ENCODE measurements at regions not wholly inside any gene's neighbourhood (a gene's known extent, or its start where the extent isn't known, plus 50 kb on each side); places are given as distances from the start of the nearest gene placed in this dataset.
"Not testable (repeated sequence)": the region's sequence is repeated elsewhere in the genome, so short reads cannot be mapped to it uniquely, and the experiment has no call there.

DNA sequence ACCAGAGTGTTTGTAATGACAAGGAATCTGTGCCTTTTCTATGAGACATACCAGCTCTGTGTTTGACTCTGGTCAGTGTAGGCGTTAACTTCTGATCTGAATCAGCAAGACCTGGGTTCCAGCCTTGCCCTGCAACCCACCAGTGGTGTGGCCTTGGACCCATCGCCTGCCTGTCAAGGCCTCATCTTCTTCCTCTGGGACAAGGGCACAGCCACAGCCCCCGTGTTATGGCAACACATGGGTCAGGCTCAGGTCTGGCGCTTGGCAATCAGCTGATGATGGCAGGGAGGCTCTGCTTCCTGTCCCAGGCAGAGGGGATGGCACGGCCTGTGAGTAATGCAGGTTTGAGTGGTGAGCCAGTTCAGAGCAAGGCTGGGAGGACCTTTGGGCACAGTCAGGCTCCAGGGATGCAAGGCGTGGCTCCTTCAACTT lies 69.1 kb upstream of the PLGLB2 start:
- DNase-seq (ENCODE audit: low read depth): not testable (repeated sequence)

DNA sequence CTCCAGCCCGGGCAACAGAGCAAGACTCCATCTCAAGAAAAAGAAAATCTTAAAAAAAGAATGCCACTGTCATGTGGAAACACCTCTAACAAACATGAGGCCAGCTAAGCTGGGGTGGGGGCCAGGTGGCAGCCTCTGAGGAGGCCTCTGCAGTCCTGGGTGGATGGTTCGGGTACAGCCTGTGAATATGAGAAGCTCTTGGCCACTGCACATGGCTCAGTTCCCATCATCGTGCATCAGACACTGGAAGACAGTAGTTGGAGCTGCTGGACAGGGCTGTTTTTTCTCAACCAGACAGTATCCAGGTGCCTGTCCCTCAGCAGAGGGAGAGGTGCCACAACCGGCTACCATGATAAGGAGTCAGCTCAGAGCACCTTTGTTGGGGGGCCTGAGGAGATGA lies 67.9 kb upstream of the PLGLB2 start:
- not testable (repeated sequence) for DNase-seq (ENCODE audit: low read depth)

DNA sequence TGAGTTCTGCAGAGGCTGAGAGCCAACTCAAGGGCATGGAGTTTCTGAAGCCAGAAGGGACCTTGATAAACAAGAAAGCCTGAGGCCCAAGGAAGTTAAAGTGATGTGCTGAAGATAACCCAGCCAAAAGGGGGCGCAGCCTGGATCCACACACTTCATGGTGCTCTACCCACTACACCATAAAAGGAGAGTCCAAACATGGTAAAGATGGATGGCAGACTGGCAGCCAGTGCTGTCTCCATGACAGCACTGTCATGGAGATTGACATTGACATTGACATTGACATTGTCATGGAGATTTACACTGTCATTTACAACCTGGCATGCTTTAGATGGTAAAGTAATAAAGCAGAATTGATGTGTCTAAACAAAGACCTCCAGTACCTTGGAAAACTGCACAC lies 67.2 kb upstream of the PLGLB2 start:
- DNase-seq (ENCODE audit: low read depth): not testable (repeated sequence)

DNA sequence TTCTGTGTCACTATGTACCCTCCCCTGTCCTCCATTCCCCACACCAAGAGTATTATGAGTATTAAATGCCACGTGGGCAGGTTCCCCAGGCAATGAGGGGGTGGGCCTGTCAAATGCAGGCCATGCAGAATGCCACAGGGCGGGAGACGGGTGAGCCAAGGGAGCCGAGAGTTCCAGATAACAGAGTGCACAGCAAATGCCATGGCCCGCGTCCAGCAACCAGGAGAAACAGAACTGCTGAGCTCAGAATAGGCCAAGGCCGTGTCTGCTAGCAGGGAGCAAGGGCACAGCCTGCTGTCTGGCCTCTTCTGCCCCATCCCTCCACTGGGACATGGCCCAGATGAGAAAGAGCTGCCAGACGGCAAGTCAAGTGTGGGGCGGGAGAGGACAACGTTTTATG lies 64.4 kb upstream of the PLGLB2 start:
- DNase-seq (ENCODE audit: low read depth): not testable (repeated sequence)

DNA sequence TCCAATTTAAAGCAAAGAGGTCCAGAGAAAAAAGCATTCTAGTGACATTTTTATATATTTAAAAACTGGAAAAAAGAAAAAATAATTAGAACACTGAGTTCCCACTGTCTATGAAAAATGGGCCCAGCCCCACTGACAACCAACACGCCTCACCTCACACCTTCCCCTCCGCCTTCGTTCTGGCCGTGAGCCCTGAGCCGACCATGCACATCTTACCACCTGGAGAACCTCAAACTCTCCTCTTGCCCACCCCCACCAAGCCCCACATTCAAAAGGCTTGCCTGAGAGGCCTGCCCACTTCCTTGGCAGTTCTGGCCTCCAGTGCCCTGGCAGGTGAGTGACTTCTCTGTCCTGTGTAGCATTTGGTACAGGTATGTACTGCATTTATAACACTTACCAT lies 63.9 kb upstream of the PLGLB2 start:
- DNase-seq (ENCODE audit: low read depth): not testable (repeated sequence)

DNA sequence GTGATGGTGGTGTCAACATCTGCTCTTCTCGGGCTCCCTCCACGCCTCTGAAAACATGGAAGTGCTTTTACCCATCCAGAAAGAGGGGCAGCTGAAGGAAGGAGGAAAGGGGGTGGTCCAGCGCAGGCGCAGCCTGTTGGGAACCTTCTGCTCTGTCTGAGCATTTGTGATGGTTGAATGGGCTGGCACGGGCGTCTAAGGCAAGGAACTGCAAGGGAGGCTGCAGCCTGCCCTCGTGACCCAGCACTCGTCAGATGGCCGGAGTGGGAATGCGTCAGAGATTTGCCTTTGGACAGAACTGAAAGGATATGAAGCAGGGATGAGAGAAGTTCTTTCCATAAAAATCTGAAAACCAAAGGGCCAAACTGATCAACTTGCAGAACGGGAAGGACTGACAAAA lies 62.3 kb upstream of the PLGLB2 start:
- DNase-seq (ENCODE audit: low read depth): not testable (repeated sequence)

DNA sequence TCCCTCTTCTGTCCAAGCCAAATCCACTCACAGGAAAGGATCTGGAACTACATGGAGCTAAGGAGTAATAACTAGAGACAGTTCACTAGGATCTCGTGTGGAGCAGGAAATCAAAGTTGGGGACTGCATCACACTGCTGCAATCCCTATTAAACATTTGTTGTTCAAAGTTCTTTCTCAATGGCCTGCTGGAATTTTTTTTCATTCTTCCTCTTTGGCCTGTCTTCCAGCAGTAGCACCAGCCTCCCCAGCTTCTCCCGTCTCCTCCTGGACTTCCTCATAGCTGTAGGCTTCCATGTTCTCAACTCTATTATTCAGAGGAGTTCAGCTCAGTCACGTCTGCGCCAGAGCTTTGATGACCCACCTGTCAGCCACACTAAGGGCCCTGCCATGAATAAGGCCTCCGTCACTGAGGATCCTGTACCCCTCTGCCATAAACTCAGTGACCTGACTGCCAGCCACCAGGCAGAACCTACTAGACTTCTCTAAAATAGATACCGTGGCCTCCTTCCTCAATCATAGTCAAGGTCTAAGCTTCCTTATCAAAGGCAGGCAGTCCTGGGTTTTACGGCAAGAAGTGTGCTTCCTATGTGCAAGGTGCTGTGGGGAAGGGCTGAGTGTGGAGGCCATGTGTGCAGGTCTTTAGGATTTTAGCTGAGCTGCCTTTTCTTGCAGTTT lies 60.9 kb upstream of the PLGLB2 start:
- DNase-seq (ENCODE audit: low read depth): not testable (repeated sequence)

DNA sequence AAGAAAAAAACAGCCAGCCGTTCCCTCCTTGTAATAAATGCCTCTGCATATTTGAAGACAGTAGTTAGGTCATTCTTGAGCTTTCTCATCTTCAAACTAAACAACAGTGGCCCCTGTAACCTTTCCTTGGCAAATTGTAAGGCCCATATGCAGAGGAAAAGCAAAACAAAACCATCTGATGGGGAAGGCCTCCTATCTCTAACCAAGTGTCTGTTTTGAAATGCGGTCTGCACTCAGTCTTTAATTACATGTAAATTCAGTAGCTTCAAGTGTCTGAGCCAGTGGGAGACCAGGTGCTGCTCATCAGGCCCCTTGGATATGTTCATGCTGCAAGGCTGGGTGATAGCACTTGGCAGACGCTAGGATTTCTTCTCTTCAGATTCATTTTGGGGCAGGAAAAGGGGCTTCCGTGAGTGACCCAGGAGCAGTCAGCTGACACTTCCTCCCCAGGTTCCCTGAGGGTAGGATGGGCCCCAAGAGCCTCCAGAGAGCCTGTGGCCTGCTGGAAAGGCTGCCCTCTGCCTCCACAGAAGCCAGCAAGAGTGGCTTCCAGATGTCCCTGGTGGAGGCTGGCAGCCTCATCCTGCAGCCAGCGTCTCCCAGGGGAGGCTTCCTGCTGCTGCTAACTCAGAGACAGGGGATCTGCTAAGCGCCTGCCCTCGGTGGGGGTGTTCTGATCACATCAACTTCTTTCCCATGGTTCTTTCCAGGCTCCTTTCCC lies 60.2 kb upstream of the PLGLB2 start:
- DNase-seq (ENCODE audit: low read depth): not testable (repeated sequence)

DNA sequence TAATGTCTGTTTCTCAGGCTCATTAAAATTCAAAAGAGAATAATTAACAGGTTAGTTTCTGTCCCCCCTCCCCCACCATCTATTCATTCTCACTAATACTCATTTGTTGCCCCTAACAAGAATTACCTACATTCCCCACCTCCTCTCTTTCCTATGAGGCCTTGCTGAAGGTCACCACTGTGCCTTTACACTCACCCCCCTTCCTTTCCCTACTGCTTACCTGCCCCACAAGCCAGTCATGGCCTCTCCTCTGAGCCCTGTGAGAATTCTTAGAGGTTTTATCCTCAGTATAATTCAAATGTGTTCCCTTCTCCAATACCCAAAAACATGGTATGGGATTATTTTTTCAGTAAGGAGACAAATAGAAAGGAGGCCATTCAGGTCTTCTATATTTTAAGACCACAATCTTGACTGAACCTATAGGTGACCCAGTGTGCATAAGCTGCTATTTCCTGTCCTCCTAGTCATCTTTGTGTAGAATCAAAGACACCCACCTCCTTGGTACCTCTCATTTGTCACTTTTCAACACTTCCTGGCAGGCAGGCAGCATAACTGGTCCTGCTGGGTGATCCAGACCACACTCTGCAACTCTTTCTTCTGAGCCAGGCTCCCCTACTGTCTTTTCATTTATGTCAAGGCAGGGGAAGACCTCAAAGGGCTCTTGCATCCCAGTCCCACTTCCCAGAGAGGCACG lies 55.8 kb upstream of the PLGLB2 start:
- not testable (repeated sequence) for DNase-seq (ENCODE audit: low read depth)

DNA sequence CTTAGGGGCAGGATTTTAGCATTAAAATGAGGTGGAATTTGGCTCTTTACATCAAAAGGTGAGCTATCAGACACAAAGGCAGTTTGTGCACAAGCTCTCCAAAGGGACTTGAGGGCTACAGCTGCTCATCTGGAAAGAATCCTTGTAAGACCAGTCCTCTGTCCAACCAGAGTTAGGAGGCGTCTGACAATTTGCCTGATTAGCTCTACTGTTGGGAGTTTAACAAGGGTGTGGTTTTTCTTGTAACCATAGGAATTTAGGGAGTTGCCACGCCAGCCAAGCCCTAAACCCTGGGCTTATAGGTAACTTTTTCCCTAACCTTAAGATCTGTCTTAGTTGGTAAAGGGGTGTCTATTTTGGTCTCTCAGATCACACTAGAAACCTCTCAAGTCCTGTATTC lies 55.0 kb upstream of the PLGLB2 start:
- not testable (repeated sequence) for DNase-seq (ENCODE audit: low read depth)

DNA sequence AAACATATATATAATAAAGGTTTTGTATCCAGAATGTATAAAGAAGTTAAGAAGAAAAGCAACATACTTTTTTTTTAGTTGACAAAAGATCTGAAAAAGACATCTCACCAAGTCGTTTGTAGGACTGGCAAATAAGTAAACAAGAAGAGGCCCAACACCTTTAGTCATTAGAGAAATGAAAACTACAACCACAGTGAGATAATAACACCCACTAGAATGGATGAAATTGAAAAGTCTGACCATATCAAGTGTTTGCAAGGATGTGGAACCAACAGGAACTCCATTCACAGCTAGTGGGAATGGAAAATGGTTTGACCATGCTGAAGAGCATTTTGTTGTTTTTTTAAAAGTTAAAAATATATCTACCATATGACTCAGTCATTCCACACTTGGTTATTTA lies 54.0 kb upstream of the PLGLB2 start:
- DNase-seq (ENCODE audit: low read depth): not testable (repeated sequence)

DNA sequence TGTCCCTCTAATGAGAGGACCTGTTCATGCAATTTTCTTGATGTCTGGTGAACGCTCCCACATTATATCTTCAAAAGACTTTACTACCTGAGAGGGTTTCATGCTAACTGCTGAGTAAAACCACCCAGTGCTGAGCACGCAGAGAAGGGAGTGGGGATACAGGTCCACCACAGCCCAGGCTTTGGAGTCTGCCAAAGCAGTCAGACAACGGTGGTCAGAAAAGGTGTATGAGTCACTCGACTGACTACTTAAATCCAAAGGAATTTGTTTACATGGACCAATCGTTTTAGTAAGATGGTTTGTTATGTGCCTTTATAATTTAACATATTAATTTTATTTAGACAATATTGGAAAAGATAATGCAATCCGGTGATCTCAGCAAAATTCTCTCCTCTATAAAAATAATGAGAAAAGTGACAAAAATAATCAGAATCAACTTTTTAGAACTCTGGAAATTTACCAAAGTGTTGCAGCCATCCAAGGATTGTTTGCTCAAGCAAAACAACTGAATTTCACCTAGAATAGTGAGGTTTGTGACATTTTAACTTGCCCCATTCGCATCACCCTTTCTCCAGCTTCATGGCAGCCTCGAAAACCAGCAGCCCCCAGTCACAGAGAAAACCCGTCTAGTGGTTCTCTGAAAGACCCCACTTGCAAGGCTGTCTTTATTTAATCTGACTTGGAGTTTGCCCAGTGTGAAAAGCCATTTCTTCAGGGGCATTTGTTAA lies 52.1 kb upstream of the PLGLB2 start:
- DNase-seq (ENCODE audit: low read depth): not testable (repeated sequence)

All from CMK (cell line).